RWPE2 (cell line): ENCODE measurements at regions not wholly inside any gene's neighbourhood (a gene's known extent, or its start where the extent isn't known, plus 50 kb on each side); places are given as distances from the start of the nearest gene placed in this dataset.

Experiments
- ATAC-seq: fragments of 200-7000 bp; cut with Tn5 transposase; 3 replicates; pipeline ENCODE4 v1.9.1; 2021; ENCODE audit warnings: low read depth
- DNase-seq: peaks from one replicate; pipeline ENCODE4 v3.0.0-alpha.2; 2020; ENCODE audit warnings: low spot score
- H3K27ac ChIP-seq: fragments of 450-650 bp; 2 replicates; pipeline ENCODE4 v1.5.1; 2017; ENCODE audit warnings: mild to moderate bottlenecking; ENCODE audit not compliant: poor library complexity, severe bottlenecking
- H3K27me3 ChIP-seq: fragments of 250-450 bp; sonication (Bioruptor Pico); 2 replicates; pipeline ENCODE4 v1.5.1; 2021; ENCODE audit warnings: mild to moderate bottlenecking, moderate library complexity; ENCODE audit not compliant: insufficient read depth, poor library complexity, severe bottlenecking
- H3K36me3 ChIP-seq: fragments of 250-450 bp; sonication (Bioruptor Pico); 2 replicates; pipeline ENCODE4 v1.5.1; 2020; ENCODE audit warnings: low read depth, mild to moderate bottlenecking, moderate library complexity
- H3K4me1 ChIP-seq: fragments of 250-450 bp; sonication (Bioruptor Pico); 2 replicates; pipeline ENCODE4 v1.5.1; 2021; ENCODE audit warnings: mild to moderate bottlenecking, moderate library complexity; ENCODE audit not compliant: insufficient read depth, poor library complexity, severe bottlenecking
- H3K4me3 ChIP-seq: fragments of 250-450 bp; sonication (Bioruptor Pico); 2 replicates; pipeline ENCODE4 v1.5.1; 2021; ENCODE audit warnings: mild to moderate bottlenecking, moderate library complexity; ENCODE audit not compliant: severe bottlenecking
- H3K9me3 ChIP-seq: fragments of 250-450 bp; sonication (Bioruptor Pico); 2 replicates; pipeline ENCODE4 v1.5.1; 2021; ENCODE audit warnings: mild to moderate bottlenecking, moderate library complexity; ENCODE audit not compliant: severe bottlenecking
- CTCF ChIP-seq: fragments of 450-650 bp; IDR thresholded peaks from one replicate; pipeline ENCODE4 v1.5.1; 2017; ENCODE audit warnings: mild to moderate bottlenecking, moderate library complexity; ENCODE audit not compliant: poor library complexity, severe bottlenecking

- ATAC-seq (no peak), DNase-seq (no peak)
- Histone ChIP-seq H3K9me3 (no peaks in the 10 kb centered on the region), H3K4me3 (no peak overlapping the region), H3K27me3 (no peaks in the 10 kb centered on the region), H3K36me3 (no peaks in the 10 kb centered on the region), H3K4me1 (no peaks in the 10 kb centered on the region), H3K27ac (no peak overlapping the region)
- no peak for TF ChIP-seq CTCF
Observed at GRCh38 chr7:31214751-31215150, 125.8 kb downstream of the NEUROD6 start.

GRCh38 chr7:31211281-31211680 is 129.2 kb downstream of the NEUROD6 start:
- no peaks in the 10 kb centered on the region for H3K36me3 ChIP-seq
- ATAC-seq, result no peak
- no peak for TF ChIP-seq CTCF
- H3K4me3 ChIP-seq, result no peak overlapping the region
- DNase-seq, result no peak
- no peaks in the 10 kb centered on the region for H3K4me1 ChIP-seq
- H3K27me3 ChIP-seq, result no peaks in the 10 kb centered on the region
- no peaks in the 10 kb centered on the region for H3K9me3 ChIP-seq
- no peak overlapping the region for H3K27ac ChIP-seq

GRCh38 chr7:31204071-31204470 is 136.5 kb downstream of the NEUROD6 start:
- no peak overlapping the region for H3K27ac ChIP-seq
- no peaks in the 10 kb centered on the region for H3K9me3 ChIP-seq
- H3K27me3 ChIP-seq, result no peaks in the 10 kb centered on the region
- no peaks in the 10 kb centered on the region for H3K36me3 ChIP-seq
- no peak overlapping the region for H3K4me3 ChIP-seq
- TF ChIP-seq CTCF, result no peak
- DNase-seq (no peak), ATAC-seq (no peak)
- no peaks in the 10 kb centered on the region for H3K4me1 ChIP-seq

GRCh38 chr7:31203551-31203950 is 137.0 kb downstream of the NEUROD6 start:
- TF ChIP-seq CTCF, result no peak
- ATAC-seq, result no peak
- no peak overlapping the region for H3K4me3 ChIP-seq
- H3K9me3 ChIP-seq, result no peaks in the 10 kb centered on the region
- no peak overlapping the region for H3K27ac ChIP-seq
- H3K4me1 ChIP-seq, result no peaks in the 10 kb centered on the region
- no peaks in the 10 kb centered on the region for H3K36me3 ChIP-seq
- no peaks in the 10 kb centered on the region for H3K27me3 ChIP-seq
- DNase-seq, result no peak

GRCh38 chr7:31202801-31203200 is 137.7 kb downstream of the NEUROD6 start:
- Histone ChIP-seq H3K36me3 (no peaks in the 10 kb centered on the region), H3K9me3 (no peaks in the 10 kb centered on the region), H3K27me3 (no peaks in the 10 kb centered on the region), H3K4me3 (no peak overlapping the region), H3K27ac (no peak overlapping the region), H3K4me1 (no peaks in the 10 kb centered on the region)
- TF ChIP-seq CTCF, result no peak
- ATAC-seq (no peak), DNase-seq (no peak)
